ENCODE measurements at regions not wholly inside any gene's neighbourhood (a gene's known extent, or its start where the extent isn't known, plus 50 kb on each side); places are given as distances from the start of the nearest gene placed in this dataset.
"Not testable (repeated sequence)": the region's sequence is repeated elsewhere in the genome, so short reads cannot be mapped to it uniquely, and the experiment has no call there.

GRCh38 chr18:28438381-28438780 lies 261.5 kb upstream of the CDH2 start:
- Histone ChIP-seq H3K27me3 (ENCODE audit: control insufficient read depth, low read length) (no peaks in the 10 kb centered on the region), H3F3A (ENCODE audit: control insufficient read depth, insufficient read depth) (no peaks in the 10 kb centered on the region), H3K36me3 (ENCODE audit: control insufficient read depth, low read length) (no peaks in the 10 kb centered on the region), H3K4me3 (ENCODE audit: low read length) (no peak overlapping the region), H3K4me2 (ENCODE audit: low read length) (no peak overlapping the region), H3K4me1 (ENCODE audit: control insufficient read depth, low read length) (no peaks in the 10 kb centered on the region), H4K20me1 (ENCODE audit: control insufficient read depth, insufficient read depth, low read depth, low read length) (no peaks in the 10 kb centered on the region), H3K9me2 (replicated peaks; ENCODE audit: control insufficient read depth, low read length) (no peaks in the 10 kb centered on the region), H3K9me3 (ENCODE audit: control insufficient read depth, insufficient read depth, low read length) (peaks cover 5% of the 10 kb centered on the region; the same call in 1 of the 2 replicates), H3K79me2 (ENCODE audit: control insufficient read depth, low read length) (no peaks in the 10 kb centered on the region), H3K27ac (ENCODE audit: low read depth, low read length) (no peak overlapping the region)
- no peak for TF ChIP-seq EZH2phosphoT487 (IDR thresholded peaks at IDR 0.05; ENCODE audit: borderline replicate concordance, low read length)
- no peak for TF ChIP-seq CTCF (IDR thresholded peaks at IDR 0.05; ENCODE audit: low read depth, low read length, poor library complexity, severe bottlenecking)

GRCh38 chr18:28432339-28432738 lies 255.4 kb upstream of the CDH2 start:
- Histone ChIP-seq H4K20me1 (ENCODE audit: control insufficient read depth, insufficient read depth, low read depth, low read length) (no peaks in the 10 kb centered on the region), H3K79me2 (ENCODE audit: control insufficient read depth, low read length) (no peaks in the 10 kb centered on the region), H3K9me2 (replicated peaks; ENCODE audit: control insufficient read depth, low read length) (no peaks in the 10 kb centered on the region), H3K36me3 (ENCODE audit: control insufficient read depth, low read length) (no peaks in the 10 kb centered on the region), H3K4me2 (ENCODE audit: low read length) (no peak overlapping the region), H3F3A (ENCODE audit: control insufficient read depth, insufficient read depth) (no peaks in the 10 kb centered on the region), H3K9me3 (ENCODE audit: control insufficient read depth, insufficient read depth, low read length) (no peaks in the 10 kb centered on the region), H3K27ac (ENCODE audit: low read depth, low read length) (no peak overlapping the region), H3K4me1 (ENCODE audit: control insufficient read depth, low read length) (no peaks in the 10 kb centered on the region), H3K4me3 (ENCODE audit: low read length) (no peak overlapping the region), H3K27me3 (ENCODE audit: control insufficient read depth, low read length) (no peaks in the 10 kb centered on the region)
- TF ChIP-seq EZH2phosphoT487 (IDR thresholded peaks at IDR 0.05; ENCODE audit: borderline replicate concordance, low read length) = no peak
- no peak for TF ChIP-seq CTCF (IDR thresholded peaks at IDR 0.05; ENCODE audit: low read depth, low read length, poor library complexity, severe bottlenecking)

GRCh38 chr18:28425886-28426285 lies 249.0 kb upstream of the CDH2 start:
- Histone ChIP-seq H3K79me2 (ENCODE audit: control insufficient read depth, low read length) (no peaks in the 10 kb centered on the region), H3K4me3 (ENCODE audit: low read length) (no peak overlapping the region), H3K27me3 (ENCODE audit: control insufficient read depth, low read length) (no peaks in the 10 kb centered on the region), H3K9me3 (ENCODE audit: control insufficient read depth, insufficient read depth, low read length) (no peaks in the 10 kb centered on the region), H3K36me3 (ENCODE audit: control insufficient read depth, low read length) (no peaks in the 10 kb centered on the region), H4K20me1 (ENCODE audit: control insufficient read depth, insufficient read depth, low read depth, low read length) (no peaks in the 10 kb centered on the region), H3F3A (ENCODE audit: control insufficient read depth, insufficient read depth) (no peaks in the 10 kb centered on the region), H3K4me1 (ENCODE audit: control insufficient read depth, low read length) (no peaks in the 10 kb centered on the region), H3K4me2 (ENCODE audit: low read length) (no peak overlapping the region), H3K27ac (ENCODE audit: low read depth, low read length) (no peak overlapping the region), H3K9me2 (replicated peaks; ENCODE audit: control insufficient read depth, low read length) (no peaks in the 10 kb centered on the region)
- TF ChIP-seq CTCF (IDR thresholded peaks at IDR 0.05; ENCODE audit: low read depth, low read length, poor library complexity, severe bottlenecking) (no peak), EZH2phosphoT487 (IDR thresholded peaks at IDR 0.05; ENCODE audit: borderline replicate concordance, low read length) (no peak)

- no peaks in the 10 kb centered on the region for H3K9me2 ChIP-seq (replicated peaks; ENCODE audit: control insufficient read depth, low read length)
- no peaks in the 10 kb centered on the region for H3K4me1 ChIP-seq (ENCODE audit: control insufficient read depth, low read length)
- no peak overlapping the region for H3K27ac ChIP-seq (ENCODE audit: low read depth, low read length)
- H4K20me1 ChIP-seq (ENCODE audit: control insufficient read depth, insufficient read depth, low read depth, low read length) = no peaks in the 10 kb centered on the region
- H3F3A ChIP-seq (ENCODE audit: control insufficient read depth, insufficient read depth) = no peaks in the 10 kb centered on the region
- H3K79me2 ChIP-seq (ENCODE audit: control insufficient read depth, low read length) = no peaks in the 10 kb centered on the region
- no peak overlapping the region for H3K4me2 ChIP-seq (ENCODE audit: low read length)
- no peaks in the 10 kb centered on the region for H3K9me3 ChIP-seq (ENCODE audit: control insufficient read depth, insufficient read depth, low read length)
- H3K36me3 ChIP-seq (ENCODE audit: control insufficient read depth, low read length) = no peaks in the 10 kb centered on the region
- no peaks in the 10 kb centered on the region for H3K27me3 ChIP-seq (ENCODE audit: control insufficient read depth, low read length)
- H3K4me3 ChIP-seq (ENCODE audit: low read length) = no peak overlapping the region
- TF ChIP-seq EZH2phosphoT487 (IDR thresholded peaks at IDR 0.05; ENCODE audit: borderline replicate concordance, low read length) = no peak
- no peak for TF ChIP-seq CTCF (IDR thresholded peaks at IDR 0.05; ENCODE audit: low read depth, low read length, poor library complexity, severe bottlenecking)
Measured at GRCh38 chr18:28422577-28422976, 245.6 kb upstream of the CDH2 start.

GRCh38 chr18:28421950-28422349 lies 245.0 kb upstream of the CDH2 start:
- not testable (repeated sequence) for H4K20me1 ChIP-seq (ENCODE audit: control insufficient read depth, insufficient read depth, low read depth, low read length); H3K9me2 ChIP-seq (replicated peaks; ENCODE audit: control insufficient read depth, low read length); H3K27ac ChIP-seq (ENCODE audit: low read depth, low read length); H3K27me3 ChIP-seq (ENCODE audit: control insufficient read depth, low read length); H3F3A ChIP-seq (ENCODE audit: control insufficient read depth, insufficient read depth); H3K4me3 ChIP-seq (ENCODE audit: low read length); H3K4me1 ChIP-seq (ENCODE audit: control insufficient read depth, low read length); H3K9me3 ChIP-seq (ENCODE audit: control insufficient read depth, insufficient read depth, low read length); H3K79me2 ChIP-seq (ENCODE audit: control insufficient read depth, low read length); H3K36me3 ChIP-seq (ENCODE audit: control insufficient read depth, low read length); H3K4me2 ChIP-seq (ENCODE audit: low read length)

All from DOHH2 (cell line).